AG09319 (cell line): ENCODE measurements at regions not wholly inside any gene's neighbourhood (a gene's known extent, or its start where the extent isn't known, plus 50 kb on each side); places are given as distances from the start of the nearest gene placed in this dataset.

Experiments used
- DNase-seq: peaks from one replicate; pipeline ENCODE4 v3.0.0-alpha.2; 2010; ENCODE audit warnings: low read depth; ENCODE audit errors: extremely low read depth
- TF ChIP-seq, protein P1 (sequence below): IDR thresholded peaks from 2 replicates; pipeline ENCODE4 v1.5.1; 2011; ENCODE audit warnings: low read depth, mild to moderate bottlenecking, inconsistent platforms, low read length, moderate library complexity

DNA sequence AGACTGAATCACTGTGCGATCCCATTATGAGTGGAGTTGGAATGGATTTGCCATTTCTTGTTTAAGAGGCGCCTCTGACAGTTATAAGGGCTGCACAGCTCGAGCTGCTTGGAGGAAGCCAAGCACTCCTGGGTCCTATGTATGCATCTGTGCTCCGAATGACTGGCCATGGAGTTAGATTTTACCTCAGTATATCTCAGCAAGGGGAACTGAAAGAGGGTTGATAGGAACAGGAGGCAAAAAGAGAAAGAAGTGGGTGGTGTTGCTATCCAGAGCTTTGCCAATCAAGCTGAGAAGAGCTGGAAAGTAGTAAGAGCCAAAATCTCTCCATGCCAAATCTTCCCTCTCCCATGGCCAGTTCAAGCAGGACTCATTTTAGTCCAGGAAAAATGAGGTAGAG, 632.0 kb upstream of the KIRREL3 start:
- no peak for DNase-seq
- TF ChIP-seq, protein P1, sequence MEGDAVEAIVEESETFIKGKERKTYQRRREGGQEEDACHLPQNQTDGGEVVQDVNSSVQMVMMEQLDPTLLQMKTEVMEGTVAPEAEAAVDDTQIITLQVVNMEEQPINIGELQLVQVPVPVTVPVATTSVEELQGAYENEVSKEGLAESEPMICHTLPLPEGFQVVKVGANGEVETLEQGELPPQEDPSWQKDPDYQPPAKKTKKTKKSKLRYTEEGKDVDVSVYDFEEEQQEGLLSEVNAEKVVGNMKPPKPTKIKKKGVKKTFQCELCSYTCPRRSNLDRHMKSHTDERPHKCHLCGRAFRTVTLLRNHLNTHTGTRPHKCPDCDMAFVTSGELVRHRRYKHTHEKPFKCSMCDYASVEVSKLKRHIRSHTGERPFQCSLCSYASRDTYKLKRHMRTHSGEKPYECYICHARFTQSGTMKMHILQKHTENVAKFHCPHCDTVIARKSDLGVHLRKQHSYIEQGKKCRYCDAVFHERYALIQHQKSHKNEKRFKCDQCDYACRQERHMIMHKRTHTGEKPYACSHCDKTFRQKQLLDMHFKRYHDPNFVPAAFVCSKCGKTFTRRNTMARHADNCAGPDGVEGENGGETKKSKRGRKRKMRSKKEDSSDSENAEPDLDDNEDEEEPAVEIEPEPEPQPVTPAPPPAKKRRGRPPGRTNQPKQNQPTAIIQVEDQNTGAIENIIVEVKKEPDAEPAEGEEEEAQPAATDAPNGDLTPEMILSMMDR = no peak

DNA sequence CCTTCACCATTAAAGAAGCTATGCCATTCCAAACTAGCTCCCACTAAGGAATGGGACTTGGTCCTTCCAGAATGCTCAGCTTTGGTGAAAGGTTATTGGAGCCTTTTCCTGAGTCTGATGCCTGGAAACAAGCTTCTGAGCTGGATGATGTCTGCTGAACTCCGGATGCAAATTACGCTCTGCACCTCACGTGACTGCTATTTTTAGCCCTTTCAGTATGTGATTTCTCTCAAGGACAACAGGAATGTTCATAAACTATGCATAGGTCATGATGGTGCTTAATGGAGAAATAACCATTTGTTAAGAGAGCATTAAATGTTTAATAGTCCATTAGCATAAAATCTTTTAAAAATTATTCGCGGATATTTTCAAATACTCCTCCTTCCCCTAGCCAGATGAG, 631.4 kb upstream of the KIRREL3 start:
- no peak for DNase-seq
- TF ChIP-seq, protein P1 = no peak

DNA sequence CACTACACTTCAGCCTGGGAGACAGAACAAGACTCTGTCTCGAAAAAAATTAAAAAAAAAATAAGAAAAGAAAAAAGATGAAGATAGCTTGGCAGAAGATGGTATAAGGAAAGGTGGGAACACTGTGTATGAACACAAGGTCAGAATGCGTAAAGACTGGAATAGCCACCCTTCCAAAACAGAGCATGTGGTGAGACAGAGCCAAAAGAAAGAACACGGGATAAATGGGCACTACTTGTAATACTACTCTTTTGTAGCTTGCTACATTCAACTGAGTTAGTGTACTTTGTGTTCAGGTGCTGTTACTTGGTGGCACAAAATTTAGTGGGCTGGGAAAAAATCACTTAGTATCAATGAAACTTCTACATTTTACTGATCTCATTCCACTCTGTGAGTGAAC, 628.6 kb upstream of the KIRREL3 start:
- no peak for DNase-seq
- TF ChIP-seq, protein P1 = no peak

DNA sequence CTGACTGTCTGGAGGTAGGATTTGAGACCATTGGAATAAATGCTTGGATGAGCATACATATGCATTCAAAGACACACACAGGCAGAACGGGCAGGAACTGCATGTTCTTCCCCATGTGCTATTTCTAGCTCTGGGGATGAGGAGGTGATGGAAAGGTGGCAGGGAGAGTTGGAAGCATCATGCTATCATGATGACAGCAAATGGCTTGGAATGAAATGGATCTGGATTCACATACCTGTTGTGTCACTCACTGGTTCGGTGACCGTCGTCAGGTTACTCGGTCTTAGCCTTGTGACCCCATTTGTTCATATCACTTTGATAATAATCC, 627.9 kb upstream of the KIRREL3 start:
- TF ChIP-seq, protein P1 = no peak
- no peak for DNase-seq

DNA sequence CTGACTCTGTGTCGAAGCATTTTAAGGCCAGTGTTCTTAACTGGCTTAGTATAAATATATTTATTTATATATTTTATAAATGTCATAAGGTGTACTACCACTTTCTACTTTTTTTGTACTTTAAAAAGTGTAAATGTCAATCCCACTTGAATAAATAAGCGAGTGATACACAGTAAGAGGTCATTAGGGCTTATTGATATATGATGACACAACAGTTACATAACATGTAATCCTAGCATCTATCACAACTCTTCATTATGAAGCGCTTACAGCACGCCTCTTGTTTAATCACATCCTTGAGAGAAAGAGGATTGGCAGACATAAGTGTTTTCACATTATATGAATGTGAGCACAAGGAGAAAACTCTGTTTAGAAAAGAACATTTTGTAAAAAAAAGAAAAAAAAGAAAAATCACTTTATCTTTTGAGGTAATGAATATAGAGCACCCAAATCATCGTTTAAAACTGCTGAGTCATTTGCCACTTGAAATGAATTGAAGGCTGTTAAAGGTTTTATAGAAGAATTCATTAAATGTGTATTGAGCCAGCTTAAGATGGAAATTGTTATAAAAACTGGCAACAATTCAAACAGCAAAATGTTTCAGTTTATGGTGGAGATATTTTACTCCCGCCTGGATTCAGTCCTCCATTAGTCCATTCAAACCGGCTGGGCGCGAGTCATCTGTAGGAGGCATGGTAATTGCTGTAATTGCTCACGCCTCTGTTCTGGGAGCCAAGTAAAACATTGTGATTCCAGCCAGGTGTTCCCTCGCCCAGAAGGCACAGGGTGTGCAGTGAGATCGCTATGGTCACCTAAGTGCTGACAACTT, 627.3 kb upstream of the KIRREL3 start:
- DNase-seq = no peak
- TF ChIP-seq, protein P1 = no peak

DNA sequence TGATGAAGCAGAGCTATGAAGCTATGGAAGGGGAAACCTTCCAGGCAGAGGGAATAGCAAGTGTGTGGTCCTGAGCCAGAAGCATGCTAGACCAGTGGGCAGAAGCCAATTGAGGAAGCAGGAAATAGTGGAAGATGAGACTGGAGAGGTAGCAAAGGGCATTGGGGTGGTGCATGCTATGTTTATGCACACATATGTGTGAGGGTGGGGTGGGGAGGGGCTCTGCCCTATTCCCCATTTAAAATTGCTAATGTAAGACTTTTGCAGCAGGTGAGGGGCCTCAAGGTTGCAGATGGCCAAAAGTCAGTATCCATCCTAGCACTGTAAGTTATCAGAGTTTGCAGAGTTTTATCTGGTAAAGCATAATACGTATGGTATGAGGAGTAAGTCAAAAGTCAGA, 626.6 kb upstream of the KIRREL3 start:
- DNase-seq = no peak
- TF ChIP-seq, protein P1 = no peak

DNA sequence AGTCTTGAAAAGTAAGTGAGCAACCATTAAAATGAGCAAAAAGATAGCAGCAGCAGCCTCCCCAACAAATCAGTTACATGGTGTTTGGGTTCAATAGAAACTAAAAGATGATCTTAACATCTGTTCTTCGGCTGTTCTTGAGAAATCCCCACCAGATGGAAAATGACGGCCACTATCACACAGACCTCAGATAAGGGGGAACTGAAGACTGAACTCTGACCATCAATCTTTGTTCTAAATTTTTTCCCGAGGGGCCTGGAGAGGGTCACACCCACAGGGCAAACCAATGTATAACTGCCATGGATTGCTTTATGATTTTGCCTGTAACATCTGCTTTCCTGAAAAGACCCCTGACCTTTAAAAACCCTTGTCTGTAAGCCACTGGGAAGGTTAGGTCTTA, 624.8 kb upstream of the KIRREL3 start:
- DNase-seq = no peak
- TF ChIP-seq, protein P1 = no peak
